HG03159 (cell line): ENCODE measurements at regions not wholly inside any gene's neighbourhood (a gene's known extent, or its start where the extent isn't known, plus 50 kb on each side); places are given as distances from the start of the nearest gene placed in this dataset.

Experiments
- ATAC-seq: cut with Tn5 transposase; IDR thresholded peaks from one replicate; pipeline ENCODE4 v1.9.1; 2021; ENCODE audit warnings: mild to moderate bottlenecking, moderate library complexity; ENCODE audit not compliant: unreplicated experiment

DNA sequence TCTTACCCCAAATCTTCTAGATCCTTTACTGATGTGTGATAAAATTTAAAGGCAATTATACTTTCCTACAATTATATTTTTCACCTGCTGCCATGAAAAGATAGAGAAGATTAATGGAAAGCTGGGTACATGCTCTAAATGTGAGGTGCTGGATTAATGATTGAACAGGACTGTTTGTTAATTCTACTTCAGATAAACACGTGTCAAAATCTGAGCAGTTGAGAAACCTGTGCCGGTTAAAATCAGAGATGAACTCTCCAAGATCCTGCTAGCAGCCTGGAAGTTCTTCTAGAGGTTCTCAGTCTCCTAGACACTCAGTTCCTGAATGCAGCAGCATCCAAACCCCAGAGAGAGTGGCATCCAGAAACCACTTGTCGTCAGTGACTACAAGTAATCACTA, 69.2 kb downstream of the INHBA start:
- ATAC-seq: no peak

- peak; percentile 88 for ATAC-seq
These were observed 72.1 kb downstream of the INHBA start for GRCh38 chr7:41630741-41631140.

GRCh38 chr7:41629711-41630111, 73.2 kb downstream of the INHBA start:
- no peak for ATAC-seq

GRCh38 chr7:41628901-41629300, 74.0 kb downstream of the INHBA start:
- ATAC-seq: no peak

GRCh38 chr7:41627645-41628298, 75.1 kb downstream of the INHBA start:
- ATAC-seq: no peak

GRCh38 chr7:41624818-41625217, 78.1 kb downstream of the INHBA start:
- ATAC-seq: no peak

GRCh38 chr7:41621953-41622831, 80.7 kb downstream of the INHBA start:
- no peak for ATAC-seq

GRCh38 chr7:41617987-41618386, 84.9 kb downstream of the INHBA start:
- no peak for ATAC-seq

- ATAC-seq: no peak
These were observed 90.1 kb downstream of the INHBA start for GRCh38 chr7:41612798-41613197.

GRCh38 chr7:41612386-41612785, 90.5 kb downstream of the INHBA start:
- no peak for ATAC-seq

DNA sequence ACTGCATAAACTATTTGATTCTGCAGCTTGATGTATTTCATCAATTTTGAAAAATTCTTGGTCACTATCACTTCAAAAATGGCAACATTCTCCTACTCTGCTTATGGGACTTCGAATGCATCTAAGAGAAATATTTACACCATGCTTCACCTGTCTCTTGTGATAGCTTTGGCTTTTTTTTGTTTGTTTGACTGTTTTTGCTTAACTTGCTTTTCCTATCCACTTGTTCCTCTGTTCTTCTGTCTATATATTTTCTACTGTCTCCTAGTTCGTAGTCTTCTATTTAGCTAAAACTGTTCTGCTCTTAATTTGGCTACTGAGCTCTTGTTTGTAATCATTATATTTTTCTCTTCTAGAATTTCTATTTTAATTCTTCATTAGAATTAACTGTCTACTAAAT, 94.4 kb downstream of the INHBA start:
- ATAC-seq: no peak

- ATAC-seq: no peak
These were observed 98.9 kb downstream of the INHBA start for GRCh38 chr7:41603985-41604384.

DNA sequence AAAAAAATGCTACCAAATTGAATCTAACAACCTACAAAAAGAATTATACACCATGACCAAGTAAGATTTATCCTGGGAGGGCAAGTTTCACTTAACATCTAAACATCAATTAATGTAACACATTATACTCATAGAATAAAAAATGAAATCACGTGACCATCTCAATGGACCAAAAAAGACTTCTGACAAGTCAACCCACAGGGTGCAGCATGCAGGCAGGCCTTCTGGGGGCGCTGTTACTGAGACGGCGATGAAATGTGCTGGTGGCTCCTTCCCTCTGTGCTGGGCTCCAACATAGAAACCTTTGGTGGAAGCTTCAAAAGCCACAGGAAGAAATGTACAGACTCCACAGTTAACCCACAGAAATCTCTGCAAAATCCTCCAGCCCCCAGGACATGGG, 103.1 kb downstream of the INHBA start:
- ATAC-seq: no peak

DNA sequence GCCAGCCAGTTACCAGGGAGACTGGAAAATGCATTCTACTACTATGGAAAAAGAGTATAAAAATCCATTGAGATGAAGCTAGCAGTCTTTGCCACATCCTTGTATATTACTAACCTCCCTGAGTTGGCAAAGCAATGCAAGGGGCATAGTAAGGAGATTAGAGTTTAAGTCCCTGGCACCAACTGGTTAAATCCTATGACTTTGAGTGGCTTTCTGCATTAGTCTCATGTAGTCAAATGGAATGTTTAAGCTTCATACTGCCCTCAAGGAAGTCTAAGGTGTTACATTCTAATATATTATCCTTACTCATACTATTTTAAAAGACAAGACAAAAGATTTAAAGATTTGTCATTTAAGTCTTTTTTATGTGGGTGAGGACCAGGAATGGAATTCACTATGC, 110.1 kb downstream of the INHBA start:
- ATAC-seq: no peak

DNA sequence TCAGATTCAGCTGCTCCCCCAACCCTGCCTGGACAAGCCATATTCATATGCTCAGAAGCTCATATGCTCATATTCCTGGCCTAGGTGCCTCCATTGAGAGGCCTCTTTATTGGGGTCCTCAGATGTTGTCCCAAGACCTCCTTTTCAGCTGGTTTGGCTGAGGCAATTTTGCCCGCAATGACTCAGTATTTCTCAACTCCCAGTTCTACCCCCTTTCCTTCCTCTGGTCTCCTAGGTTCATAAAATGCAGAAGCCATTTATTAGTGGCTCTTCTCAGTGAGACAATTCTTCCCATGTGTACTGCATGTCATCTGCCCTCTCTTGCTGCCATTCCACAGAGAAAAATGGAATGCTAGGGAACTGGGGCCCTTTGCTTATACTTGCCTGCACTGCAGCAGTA, 110.7 kb downstream of the INHBA start:
- ATAC-seq: no peak

GRCh38 chr7:41590986-41591385, 111.9 kb downstream of the INHBA start:
- no peak for ATAC-seq

GRCh38 chr7:41588341-41588740, 114.5 kb downstream of the INHBA start:
- ATAC-seq: no peak

DNA sequence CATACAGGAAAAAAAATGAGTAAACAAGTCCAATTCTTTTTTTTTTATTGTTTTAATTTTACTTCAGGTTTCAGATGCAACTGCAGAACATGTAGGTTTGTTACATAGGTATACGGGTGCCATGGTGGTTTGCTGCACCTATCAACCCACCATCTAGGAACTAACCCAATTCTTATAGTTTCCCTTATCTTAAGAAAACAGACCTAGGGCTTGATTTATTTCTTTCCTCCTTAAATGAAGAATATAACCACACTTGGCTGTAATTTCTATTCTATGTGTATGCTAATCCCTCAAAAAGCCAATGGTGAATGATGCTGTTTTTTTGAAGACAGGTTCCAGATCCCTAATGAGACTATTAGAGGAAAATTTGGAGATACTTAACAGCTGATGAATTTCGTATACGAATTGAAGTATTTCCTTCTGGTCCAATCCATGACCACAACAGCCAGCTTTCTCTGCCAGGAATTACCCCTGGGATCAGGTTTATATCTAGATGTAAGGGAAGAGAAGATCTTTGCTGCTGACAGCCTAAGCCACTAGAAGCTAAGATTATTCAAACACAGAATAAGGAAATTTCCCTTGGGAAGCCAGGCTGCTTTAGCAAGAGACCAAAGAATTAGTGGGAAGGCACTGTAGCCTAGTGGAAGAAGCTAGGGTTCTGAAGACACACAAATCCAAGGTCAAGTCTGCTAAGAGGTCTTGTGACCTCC, 115.8 kb downstream of the INHBA start:
- ATAC-seq: no peak

DNA sequence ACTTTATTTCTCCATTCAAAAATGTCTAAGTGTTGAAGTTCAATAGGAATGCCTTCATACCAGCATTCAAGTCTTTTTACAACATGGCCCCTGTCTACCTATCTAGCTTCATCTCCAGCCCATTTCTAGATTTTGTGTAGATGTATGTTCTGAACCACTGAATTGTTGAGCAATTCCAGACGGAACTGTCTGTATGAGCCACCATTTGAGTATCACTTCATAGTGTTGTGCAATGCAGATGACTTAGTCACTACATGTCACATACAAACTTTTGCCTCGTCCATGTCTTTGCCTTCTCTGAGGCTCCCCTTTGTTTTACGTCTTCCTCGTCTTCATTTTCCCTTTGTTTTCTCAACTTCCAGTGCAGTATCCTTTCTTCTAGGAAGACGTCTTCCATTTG, 118.1 kb downstream of the INHBA start:
- no peak for ATAC-seq

DNA sequence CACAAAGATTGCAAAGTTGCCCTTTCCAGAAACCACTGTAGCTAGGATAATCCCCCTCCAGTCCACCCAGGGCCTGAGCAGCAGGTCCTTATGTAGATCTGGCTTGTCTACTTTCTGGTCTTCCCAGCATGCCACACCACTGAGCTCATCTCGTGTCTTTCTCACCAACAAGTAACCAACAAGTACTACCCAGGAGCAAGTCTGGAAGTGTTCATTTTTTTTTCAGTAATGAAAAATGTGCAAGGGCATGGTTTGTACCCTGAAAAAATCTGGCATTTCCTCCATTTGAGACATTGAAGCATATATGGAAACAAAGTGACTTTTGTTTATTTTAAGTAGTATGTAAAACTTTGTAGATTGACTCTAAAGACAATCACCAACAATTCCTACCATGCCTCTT, 120.8 kb downstream of the INHBA start:
- no peak for ATAC-seq

- no peak for ATAC-seq
These were observed 121.8 kb downstream of the INHBA start for GRCh38 chr7:41581041-41581440.
